Memory B cell (primary cell): ENCODE measurements at regions not wholly inside any gene's neighbourhood (a gene's known extent, or its start where the extent isn't known, plus 50 kb on each side); places are given as distances from the start of the nearest gene placed in this dataset.

Experiments
- ATAC-seq: fragments of 150-1000 bp; cut with Tn5 transposase; 2 replicates; pipeline ENCODE4 v1.10.0; 2021; ENCODE audit warnings: low read depth, mild to moderate bottlenecking, moderate library complexity
- DNase-seq, 2 donors: peaks; one replicate each; pipeline ENCODE4 v3.0.0; 2022; ENCODE audit warnings: low spot score in 2 of 2
- H3K27ac Mint-ChIP-seq: one replicate; pipeline ENCODE4 v1.8.0; 2022; ENCODE audit warnings: mild to moderate bottlenecking, moderate library complexity, mixed read lengths
- H3K27me3 Mint-ChIP-seq: one replicate; pipeline ENCODE4 v1.8.0; 2022; ENCODE audit warnings: mixed read lengths
- H3K36me3 Mint-ChIP-seq: one replicate; pipeline ENCODE4 v1.8.0; 2022; ENCODE audit warnings: mild to moderate bottlenecking, mixed read lengths
- H3K4me1 Mint-ChIP-seq: one replicate; pipeline ENCODE4 v1.8.0; 2022; ENCODE audit warnings: mixed read lengths
- H3K4me3 Mint-ChIP-seq: one replicate; pipeline ENCODE4 v1.8.0; 2022; ENCODE audit warnings: mild to moderate bottlenecking, moderate library complexity, mixed read lengths
- H3K9me3 Mint-ChIP-seq: one replicate; pipeline ENCODE4 v1.8.0; 2022; ENCODE audit warnings: mixed read lengths

- DNase-seq (no peak), ATAC-seq (no peak)
- Mint-ChIP-seq H3K9me3 (peaks cover 10% of the 10 kb centered on the region), H3K4me1 (no peaks in the 10 kb centered on the region), H3K4me3 (no peak overlapping the region), H3K27ac (no peak overlapping the region), H3K27me3 (no peaks in the 10 kb centered on the region), H3K36me3 (no peaks in the 10 kb centered on the region)
These were observed 247.2 kb upstream of the LRRN1 start for GRCh38 chr3:3551981-3552380.

- no peak overlapping the region for H3K27ac Mint-ChIP-seq
- H3K9me3 Mint-ChIP-seq = peaks cover 6% of the 10 kb centered on the region
- peaks cover 2% of the 10 kb centered on the region for H3K36me3 Mint-ChIP-seq
- H3K27me3 Mint-ChIP-seq = no peaks in the 10 kb centered on the region
- ATAC-seq (no peak), DNase-seq (no peak)
- H3K4me1 Mint-ChIP-seq = no peaks in the 10 kb centered on the region
- no peak overlapping the region for H3K4me3 Mint-ChIP-seq
These were observed 253.9 kb upstream of the LRRN1 start for GRCh38 chr3:3545360-3545759.

- Mint-ChIP-seq H3K36me3 (no peaks in the 10 kb centered on the region), H3K27me3 (no peaks in the 10 kb centered on the region), H3K4me1 (no peaks in the 10 kb centered on the region), H3K9me3 (no peaks in the 10 kb centered on the region), H3K4me3 (no peak overlapping the region), H3K27ac (no peak overlapping the region)
- DNase-seq = no peak
- no peak for ATAC-seq
These were observed 260.8 kb upstream of the LRRN1 start for GRCh38 chr3:3538451-3538850.

GRCh38 chr3:3532508-3532907, 266.7 kb upstream of the LRRN1 start:
- Mint-ChIP-seq H3K9me3 (no peaks in the 10 kb centered on the region), H3K4me1 (no peaks in the 10 kb centered on the region), H3K4me3 (no peak overlapping the region), H3K36me3 (no peaks in the 10 kb centered on the region), H3K27ac (no peak overlapping the region), H3K27me3 (no peaks in the 10 kb centered on the region)
- DNase-seq (no peak), ATAC-seq (no peak)

- H3K4me1 Mint-ChIP-seq = no peaks in the 10 kb centered on the region
- no peak for ATAC-seq
- H3K27me3 Mint-ChIP-seq = no peaks in the 10 kb centered on the region
- DNase-seq = no peak
- H3K9me3 Mint-ChIP-seq = no peaks in the 10 kb centered on the region
- H3K36me3 Mint-ChIP-seq = no peaks in the 10 kb centered on the region
- H3K27ac Mint-ChIP-seq = no peak overlapping the region
- H3K4me3 Mint-ChIP-seq = no peak overlapping the region
These were observed 267.8 kb upstream of the LRRN1 start for GRCh38 chr3:3531476-3531875.

- H3K27me3 Mint-ChIP-seq = no peaks in the 10 kb centered on the region
- H3K4me1 Mint-ChIP-seq = no peaks in the 10 kb centered on the region
- H3K9me3 Mint-ChIP-seq = no peaks in the 10 kb centered on the region
- H3K4me3 Mint-ChIP-seq = no peak overlapping the region
- DNase-seq (no peak), ATAC-seq (no peak)
- H3K36me3 Mint-ChIP-seq = no peaks in the 10 kb centered on the region
- H3K27ac Mint-ChIP-seq = no peak overlapping the region
These were observed 280.0 kb upstream of the LRRN1 start for GRCh38 chr3:3519266-3519665.

DNA sequence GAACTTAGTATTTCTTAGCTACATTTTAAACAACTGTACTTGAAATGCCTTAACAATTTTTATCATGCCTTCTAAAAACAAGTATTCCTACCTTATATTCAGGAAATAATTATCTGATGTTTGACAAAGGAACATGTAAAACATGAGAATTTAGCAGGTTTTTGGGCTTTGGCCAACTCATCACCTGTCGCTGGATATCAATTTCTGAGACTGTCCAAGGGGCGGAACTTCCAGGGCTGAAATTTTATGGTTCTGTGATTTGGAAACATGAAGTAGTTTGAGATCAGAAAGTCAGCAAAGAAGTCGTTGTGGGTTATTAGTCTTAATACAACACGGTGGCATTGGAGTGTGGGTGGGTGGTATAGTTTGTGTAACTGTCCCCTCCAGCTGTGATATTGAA, 282.2 kb upstream of the LRRN1 start:
- H3K4me1 Mint-ChIP-seq = no peaks in the 10 kb centered on the region
- peaks cover 2% of the 10 kb centered on the region for H3K27me3 Mint-ChIP-seq
- H3K4me3 Mint-ChIP-seq = no peak overlapping the region
- no peaks in the 10 kb centered on the region for H3K36me3 Mint-ChIP-seq
- no peak for ATAC-seq
- no peak overlapping the region for H3K27ac Mint-ChIP-seq
- peaks cover 2% of the 10 kb centered on the region for H3K9me3 Mint-ChIP-seq
- DNase-seq = no peak

DNA sequence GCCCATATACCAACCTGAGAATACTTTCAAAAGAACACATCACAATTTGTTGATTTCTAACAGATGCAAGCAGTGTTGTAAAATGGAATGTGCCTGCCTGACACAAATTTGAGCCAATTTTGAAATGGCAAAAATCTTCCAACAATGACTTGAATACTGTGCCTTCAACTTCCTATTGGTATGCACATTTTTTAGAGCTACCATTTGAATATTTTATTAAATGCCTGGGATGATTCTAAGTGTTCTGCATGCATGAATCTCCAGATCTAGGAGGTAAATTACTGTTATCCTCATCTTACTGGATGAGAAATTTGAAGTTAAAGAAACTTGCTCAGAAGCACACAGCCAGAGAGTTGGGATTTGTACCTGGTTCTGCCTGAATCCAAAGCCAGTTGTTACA, 282.8 kb upstream of the LRRN1 start:
- Mint-ChIP-seq H3K27ac (no peak overlapping the region), H3K4me3 (no peak overlapping the region), H3K36me3 (no peaks in the 10 kb centered on the region), H3K9me3 (peaks cover 2% of the 10 kb centered on the region), H3K4me1 (no peaks in the 10 kb centered on the region), H3K27me3 (peaks cover 2% of the 10 kb centered on the region)
- ATAC-seq (no peak), DNase-seq (no peak)

- H3K27me3 Mint-ChIP-seq = peaks cover 2% of the 10 kb centered on the region
- H3K9me3 Mint-ChIP-seq = peaks cover 2% of the 10 kb centered on the region
- H3K27ac Mint-ChIP-seq = no peak overlapping the region
- no peak overlapping the region for H3K4me3 Mint-ChIP-seq
- H3K36me3 Mint-ChIP-seq = no peaks in the 10 kb centered on the region
- no peaks in the 10 kb centered on the region for H3K4me1 Mint-ChIP-seq
- DNase-seq (no peak), ATAC-seq (no peak)
These were observed 289.6 kb upstream of the LRRN1 start for GRCh38 chr3:3509665-3510064.

GRCh38 chr3:3504686-3505085, 294.5 kb upstream of the LRRN1 start:
- Mint-ChIP-seq H3K27ac (no peak overlapping the region), H3K4me1 (peaks cover 3% of the 10 kb centered on the region), H3K4me3 (no peak overlapping the region), H3K27me3 (peaks cover 5% of the 10 kb centered on the region), H3K36me3 (no peaks in the 10 kb centered on the region), H3K9me3 (peaks cover 2% of the 10 kb centered on the region)
- ATAC-seq = no peak
- no peak for DNase-seq

- H3K36me3 Mint-ChIP-seq = no peaks in the 10 kb centered on the region
- peaks cover 3% of the 10 kb centered on the region for H3K4me1 Mint-ChIP-seq
- H3K27me3 Mint-ChIP-seq = peaks cover 5% of the 10 kb centered on the region
These were observed 295.8 kb upstream of the LRRN1 start for GRCh38 chr3:3503411-3503810.

DNA sequence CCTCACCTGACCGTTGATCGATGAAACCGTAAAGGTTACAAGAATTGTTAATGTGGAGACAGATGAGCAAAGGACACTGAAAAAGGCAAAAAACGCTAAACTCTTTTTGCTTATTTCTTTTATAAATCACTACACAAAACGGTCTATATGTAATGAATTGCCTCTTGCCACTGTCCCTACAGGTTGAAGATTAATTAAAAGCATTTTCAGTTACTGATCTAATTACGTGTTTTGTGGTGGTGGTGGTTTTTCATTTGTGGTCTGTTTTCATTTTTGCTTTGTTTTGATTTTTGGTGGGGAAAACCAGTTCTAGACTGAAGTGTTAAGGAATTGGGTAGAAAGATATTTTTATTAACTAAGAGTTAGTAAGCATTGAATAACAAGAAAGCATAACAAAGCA, 299.2 kb upstream of the LRRN1 start:
- Mint-ChIP-seq H3K27me3 (peaks cover 5% of the 10 kb centered on the region), H3K4me1 (peaks cover 3% of the 10 kb centered on the region), H3K36me3 (no peaks in the 10 kb centered on the region), H3K9me3 (peaks cover 2% of the 10 kb centered on the region), H3K27ac (no peak overlapping the region), H3K4me3 (no peak overlapping the region)
- ATAC-seq (no peak), DNase-seq (no peak)

More at GRCh38 chr3:3503411-3503810, 295.8 kb upstream of the LRRN1 start:
- ATAC-seq = no peak
- H3K27ac Mint-ChIP-seq = no peak overlapping the region
- H3K4me3 Mint-ChIP-seq = no peak overlapping the region
- peaks cover 2% of the 10 kb centered on the region for H3K9me3 Mint-ChIP-seq
- no peak for DNase-seq

DNA sequence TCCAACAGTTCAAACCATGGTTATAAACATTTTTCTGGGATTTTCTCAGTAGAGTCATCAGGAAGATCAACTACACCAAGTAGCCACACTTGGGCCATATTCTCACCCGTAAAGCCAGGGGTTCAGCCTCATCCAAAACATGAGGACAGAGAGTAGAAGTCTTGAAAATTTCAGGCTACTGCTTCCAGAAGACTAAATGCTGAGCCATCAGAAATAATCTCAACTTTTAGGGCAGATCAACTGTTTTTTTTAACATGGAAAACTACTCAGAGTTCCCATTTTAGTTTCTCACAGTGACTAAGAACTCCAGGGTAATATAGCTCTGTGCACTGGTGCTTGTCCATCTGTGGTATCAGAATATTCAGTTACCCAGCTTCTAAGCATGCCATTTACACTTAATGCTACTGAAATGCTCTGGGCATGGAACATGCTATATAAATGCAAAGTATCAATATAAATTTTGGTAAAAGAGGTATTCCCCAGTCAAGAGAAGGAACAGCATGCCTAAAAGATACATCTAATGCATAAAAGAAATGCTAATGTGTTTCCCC, 300.1 kb upstream of the LRRN1 start:
- H3K36me3 Mint-ChIP-seq = no peaks in the 10 kb centered on the region
- H3K4me3 Mint-ChIP-seq = no peak overlapping the region

DNA sequence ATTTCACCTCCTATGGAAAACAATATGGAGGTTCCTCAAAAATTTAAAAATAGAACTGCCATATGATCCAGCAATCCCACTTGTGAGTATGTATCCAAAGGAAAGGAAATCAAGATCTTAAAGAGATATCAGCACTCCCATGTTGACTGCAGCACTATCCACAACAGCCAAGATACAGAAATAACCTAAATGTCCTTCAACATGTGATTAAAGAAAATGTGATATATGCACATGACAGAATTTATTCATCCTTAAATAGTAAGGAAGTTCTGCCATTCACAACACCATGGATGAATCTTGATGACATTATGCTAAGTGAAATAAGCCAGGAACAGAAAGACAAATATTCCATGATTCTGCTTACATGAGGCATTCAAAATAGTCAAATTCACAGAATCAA, 303.6 kb upstream of the LRRN1 start:
- no peak overlapping the region for H3K4me3 Mint-ChIP-seq
- peaks cover 9% of the 10 kb centered on the region for H3K9me3 Mint-ChIP-seq
- peaks cover 2% of the 10 kb centered on the region for H3K27me3 Mint-ChIP-seq
- no peak overlapping the region for H3K27ac Mint-ChIP-seq
- ATAC-seq (no peak), DNase-seq (no peak)
- H3K36me3 Mint-ChIP-seq = no peaks in the 10 kb centered on the region
- no peaks in the 10 kb centered on the region for H3K4me1 Mint-ChIP-seq

More for the DNA sequence above, 300.1 kb upstream of the LRRN1 start:
- DNase-seq = no peak
- Mint-ChIP-seq H3K4me1 (peaks cover 3% of the 10 kb centered on the region), H3K27ac (no peak overlapping the region), H3K9me3 (peaks cover 2% of the 10 kb centered on the region), H3K27me3 (peaks cover 5% of the 10 kb centered on the region)
- ATAC-seq = no peak

DNA sequence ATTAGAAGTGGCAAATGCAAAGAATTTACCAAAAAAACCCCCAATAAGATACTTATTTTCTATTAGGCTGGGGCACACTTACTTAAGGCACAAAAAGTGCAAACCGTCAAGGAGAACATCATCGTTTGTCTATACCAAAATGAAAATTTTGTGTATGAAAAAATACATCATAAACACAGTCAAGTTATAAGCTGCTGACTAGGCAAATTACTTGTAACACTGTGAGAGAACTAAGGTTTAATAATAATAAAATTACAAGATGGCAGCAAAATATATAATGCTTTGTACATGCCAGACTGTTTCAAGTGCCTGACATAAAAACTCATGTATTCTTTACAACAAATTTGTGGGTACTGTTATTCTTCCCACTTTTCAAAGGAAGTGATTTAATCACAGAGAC, 297.2 kb upstream of the CRBN start:
- DNase-seq (no peak), ATAC-seq (no peak)
- H3K9me3 Mint-ChIP-seq = peaks cover 2% of the 10 kb centered on the region

More for the DNA sequence above, 297.2 kb upstream of the CRBN start:
- Mint-ChIP-seq H3K4me1 (no peaks in the 10 kb centered on the region), H3K27ac (no peak overlapping the region), H3K27me3 (peaks cover 4% of the 10 kb centered on the region), H3K4me3 (no peak overlapping the region), H3K36me3 (no peaks in the 10 kb centered on the region)
